Middle frontal gyrus (tissue), 1 donor: ENCODE measurements at regions not wholly inside any gene's neighbourhood (a gene's known extent, or its start where the extent isn't known, plus 50 kb on each side); places are given as distances from the start of the nearest gene placed in this dataset.
"Not testable (repeated sequence)": the region's sequence is repeated elsewhere in the genome, so short reads cannot be mapped to it uniquely, and the experiment has no call there.

Experiments
- DNase-seq: peaks from one replicate; pipeline ENCODE4 v3.0.0-alpha.2; 2015; ENCODE audit warnings: low spot score; ENCODE audit errors: extremely low spot score

- no peak for DNase-seq
Observed at GRCh38 chr2:195317550-195317949, 339.5 kb upstream of the SLC39A10 start.

GRCh38 chr2:195316486-195316885 is 340.5 kb upstream of the SLC39A10 start:
- DNase-seq: no peak

GRCh38 chr2:195313962-195314361 is 343.1 kb upstream of the SLC39A10 start:
- DNase-seq: no peak

GRCh38 chr2:195312662-195313061 is 344.4 kb upstream of the SLC39A10 start:
- no peak for DNase-seq

- no peak for DNase-seq
Observed at GRCh38 chr2:195308163-195308562, 348.9 kb upstream of the SLC39A10 start.

GRCh38 chr2:195307751-195308150 is 349.3 kb upstream of the SLC39A10 start:
- no peak for DNase-seq

GRCh38 chr2:195304310-195304709 is 352.7 kb upstream of the SLC39A10 start:
- DNase-seq: no peak

GRCh38 chr2:195300631-195301030 is 356.4 kb upstream of the SLC39A10 start:
- DNase-seq: no peak

- no peak for DNase-seq
Observed at GRCh38 chr2:195299600-195299999, 357.4 kb upstream of the SLC39A10 start.

- no peak for DNase-seq
Observed at GRCh38 chr2:195296490-195296889, 360.5 kb upstream of the SLC39A10 start.

GRCh38 chr2:195289081-195289480 is 367.9 kb upstream of the SLC39A10 start:
- DNase-seq: no peak

- DNase-seq: no peak
Observed at GRCh38 chr2:195279840-195280427, 377.1 kb upstream of the SLC39A10 start.

- DNase-seq: no peak
Observed at GRCh38 chr2:195270466-195271039, 386.5 kb upstream of the SLC39A10 start.

GRCh38 chr2:195269220-195269619 is 387.8 kb upstream of the SLC39A10 start:
- DNase-seq: no peak

GRCh38 chr2:195257979-195258378 is 399.0 kb upstream of the SLC39A10 start:
- no peak for DNase-seq

GRCh38 chr2:195252018-195252417 is 405.0 kb upstream of the SLC39A10 start:
- DNase-seq: no peak

GRCh38 chr2:195251214-195251613 is 405.8 kb upstream of the SLC39A10 start:
- no peak for DNase-seq

GRCh38 chr2:195238826-195239225 is 418.2 kb upstream of the SLC39A10 start:
- no peak for DNase-seq

GRCh38 chr2:195238379-195238778 is 418.6 kb upstream of the SLC39A10 start:
- DNase-seq: no peak

- DNase-seq: not testable (repeated sequence)
Observed at GRCh38 chr2:195228547-195228946, 428.5 kb upstream of the SLC39A10 start.

- no peak for DNase-seq
Observed at GRCh38 chr2:195214072-195214471, 443.0 kb upstream of the SLC39A10 start.

- no peak for DNase-seq
Observed at GRCh38 chr2:195212586-195212985, 444.4 kb upstream of the SLC39A10 start.

- no peak for DNase-seq
Observed at GRCh38 chr2:195202163-195202845, 454.7 kb upstream of the SLC39A10 start.
